HepG2 (cell line): ENCODE measurements at regions not wholly inside any gene's neighbourhood (a gene's known extent, or its start where the extent isn't known, plus 50 kb on each side); places are given as distances from the start of the nearest gene placed in this dataset.

ENCODE experiments used
- ATAC-seq: fragments of 200-7000 bp; cut with Tn5 transposase; 3 replicates; pipeline ENCODE4 v1.9.1; 2020; ENCODE audit warnings: mild to moderate bottlenecking, moderate library complexity
- BruUV-seq: library from RNA; stranded (reverse); fragments of 400-500 nt; replicated peaks from 2 replicates; lab custom pipeline; 2021; lab: Mats Ljungman, UMichigan
- CTCF ChIA-PET: fragments of 300-600 bp; formaldehyde crosslinking; extraction: SDS; loops from one replicate; lab custom pipeline; 2021; ENCODE audit warnings: low total read pairs, inconsistent platforms, low intra/inter-chr PET ratio; lab: Yijun Ruan, JAX
- POLR2A ChIA-PET: fragments of 350-600 bp; sonication (Branson Sonifier 250); formaldehyde crosslinking; loops from one replicate; lab custom pipeline; 2020; ENCODE audit warnings: antibody characterized with exemption, inconsistent platforms; lab: Yijun Ruan, JAX
- DNase-seq: peaks from one replicate; pipeline ENCODE4 v3.0.0-alpha.2; 2015; ENCODE audit warnings: low spot score
- FAIRE-seq: peaks from 3 replicates; lab custom pipeline; 2011; peaks lifted over from hg19 to GRCh38; lab: Jason Lieb, UNC
- H2AFZ ChIP-seq: one replicate; pipeline ENCODE4 v1.6.1; 2011; ENCODE audit warnings: low read length, inconsistent platforms
- H3K27ac ChIP-seq: fragments of 300-600 bp; 3 replicates; pipeline ENCODE4 v1.8.0; 2011; ENCODE audit warnings: mixed run types, mild to moderate bottlenecking, mixed read lengths, low read length, inconsistent platforms; ENCODE audit not compliant: insufficient read depth; ENCODE audit errors: extremely low read length
- H3K27me3 ChIP-seq, 2 experiments: fragments of 200-600 bp in 1 of 2; 2 replicates in 1 of 2; 3 replicates in 1 of 2; pipeline versions ENCODE4 v1.6.0 to v1.8.0; 2011; ENCODE audit warnings: low read length in 2 of 2, mild to moderate bottlenecking in 2 of 2, moderate library complexity in 2 of 2, inconsistent platforms in 1 of 2; ENCODE audit not compliant: insufficient read depth in 2 of 2, control insufficient read depth in 1 of 2
- H3K36me3 ChIP-seq, 2 experiments: fragments of 200-600 bp in 1 of 2; replicated peaks in 1 of 2; 2 replicates in 1 of 2; 3 replicates in 1 of 2; pipeline versions ENCODE4 v1.5.1 to v1.8.0; 2011; ENCODE audit warnings: low read length in 2 of 2, inconsistent platforms in 1 of 2; ENCODE audit not compliant: insufficient read depth in 2 of 2, control insufficient read depth in 1 of 2
- H3K4me1 ChIP-seq: 2 replicates; pipeline ENCODE4 v1.5.1; 2012; ENCODE audit warnings: low read length, inconsistent platforms; ENCODE audit not compliant: insufficient read depth
- H3K4me2 ChIP-seq: 2 replicates; pipeline ENCODE4 v1.6.0; 2011; ENCODE audit warnings: low read depth, low read length, inconsistent platforms
- H3K4me3 ChIP-seq, 3 experiments: fragments of 200-600 bp in 1 of 3; sonication (generic), shearing (Covaris generic) in 1 of 3; replicated peaks in 1 of 3; 2 replicates each; pipeline ENCODE4 v1.5.1; 2011 to 2016; ENCODE audit warnings: low read length in 3 of 3, inconsistent platforms in 2 of 3, low read depth in 2 of 3, mild to moderate bottlenecking in 2 of 3, control low read depth in 1 of 3, mixed read lengths in 1 of 3; ENCODE audit not compliant: insufficient read depth in 1 of 3
- H3K79me2 ChIP-seq: one replicate; pipeline ENCODE4 v1.6.1; 2011; ENCODE audit warnings: low read length, inconsistent platforms; ENCODE audit not compliant: insufficient read depth
- H3K9ac ChIP-seq: 2 replicates; pipeline ENCODE4 v1.6.0; 2011; ENCODE audit warnings: mild to moderate bottlenecking, low read depth, low read length, inconsistent platforms; ENCODE audit not compliant: insufficient read depth
- H3K9me3 ChIP-seq: 2 replicates; pipeline ENCODE4 v1.5.1; 2012; ENCODE audit warnings: mild to moderate bottlenecking, low read length
- H4K20me1 ChIP-seq: 2 replicates; pipeline ENCODE4 v1.6.0; 2011; ENCODE audit warnings: inconsistent platforms, mild to moderate bottlenecking, low read length, moderate library complexity; ENCODE audit not compliant: insufficient read depth
- ARID4A ChIP-seq: sonication (generic); formaldehyde crosslinking; IDR thresholded peaks from 2 replicates; pipeline ENCODE4 v1.5.0; 2020; ENCODE audit warnings: mild to moderate bottlenecking, missing genetic modification reagents, borderline replicate concordance
- ARNT ChIP-seq: fragments of 450-650 bp; IDR thresholded peaks from 2 replicates; pipeline ENCODE4 v1.6.1; 2017
- BCL6 ChIP-seq: IDR thresholded peaks from 2 replicates; pipeline ENCODE4 v1.6.1; 2016; ENCODE audit warnings: missing genetic modification reagents, missing compliant biosample characterization
- ELF3 ChIP-seq: IDR thresholded peaks from 2 replicates; pipeline ENCODE4 v1.6.1; 2016; ENCODE audit warnings: missing genetic modification reagents, missing compliant biosample characterization
- FOXA3 ChIP-seq: IDR thresholded peaks from 2 replicates; pipeline ENCODE4 v1.6.1; 2016; ENCODE audit warnings: missing genetic modification reagents, missing compliant biosample characterization
- FOXP1 ChIP-seq, 2 experiments: fragments of 450-650 bp in 1 of 2; IDR thresholded peaks; 2 replicates each; pipeline ENCODE4 v1.6.1; 2017 to 2018; ENCODE audit warnings: antibody characterized with exemption in 1 of 2
- HOXA5 ChIP-seq: sonication (generic); formaldehyde crosslinking; IDR thresholded peaks from 2 replicates; pipeline ENCODE4 v1.4.0; 2020; ENCODE audit warnings: missing genetic modification reagents
- KLF16 ChIP-seq, 2 experiments: sonication (generic) in 1 of 2; formaldehyde crosslinking in 1 of 2; IDR thresholded peaks; 2 replicates each; pipeline versions ENCODE4 v1.6.1 to v1.8.0; 2016 to 2023; ENCODE audit warnings: missing genetic modification reagents in 2 of 2, missing compliant biosample characterization in 1 of 2
- KMT2A ChIP-seq: sonication (generic); formaldehyde crosslinking; IDR thresholded peaks from 2 replicates; pipeline ENCODE4 v1.4.0; 2020; ENCODE audit warnings: missing genetic modification reagents
- PAX8 ChIP-seq: sonication (generic); formaldehyde crosslinking; IDR thresholded peaks from 2 replicates; pipeline ENCODE4 v1.8.0; 2022; ENCODE audit warnings: mild to moderate bottlenecking, missing genetic modification reagents, borderline replicate concordance
- PREB ChIP-seq: sonication (generic); formaldehyde crosslinking; IDR thresholded peaks from 2 replicates; pipeline ENCODE4 v1.4.0; 2020; ENCODE audit warnings: missing genetic modification reagents
- SIN3B ChIP-seq: fragments of 150-350 bp; IDR thresholded peaks from 2 replicates; pipeline ENCODE4 v1.6.1; 2014; ENCODE audit warnings: low read length
- ZKSCAN5 ChIP-seq: sonication (generic); formaldehyde crosslinking; IDR thresholded peaks from 2 replicates; pipeline ENCODE4 v1.5.1; 2020; ENCODE audit warnings: mild to moderate bottlenecking, missing genetic modification reagents
- ZMYM3 ChIP-seq: sonication (generic); formaldehyde crosslinking; IDR thresholded peaks from 2 replicates; pipeline ENCODE4 v1.5.1; 2020; ENCODE audit warnings: mild to moderate bottlenecking, missing genetic modification reagents
- ZNF83 ChIP-seq: sonication (generic); formaldehyde crosslinking; IDR thresholded peaks from 2 replicates; pipeline ENCODE4 v1.4.0; 2020; ENCODE audit warnings: missing genetic modification reagents, mild to moderate bottlenecking, borderline replicate concordance
- WGBS: methylation state at CpG from one replicate; pipeline ENCODE4 v1.1.6; 2017; ENCODE audit warnings: low lambda C conversion rate; 5-methylcytosine and 5-hydroxymethylcytosine counted together
- in situ Hi-C: cut with HindIII; loops from 2 replicates; pipeline ENCODE4 v1.10.0; 2017; ENCODE audit warnings: low pct_unique_long_range_greater_than_20kb; ENCODE audit not compliant: extremely low pct_ligation_motif_present
- intact Hi-C: fragments of 100-400 bp; cut with micrococcal nuclease; formaldehyde crosslinking; loops from one replicate; pipeline ENCODE4 v1.10.0; 2022; ENCODE audit not compliant: unreplicated experiment

GRCh38 chr5:28967848-28968247 is 1929.5 kb upstream of the CDH9 start:
- WGBS, result 92% methylated on average over 1 of the region's 3 CpGs
- ATAC-seq (peak; percentile 89), FAIRE-seq (no peak), DNase-seq (peak; percentile 5)
- no peak overlapping the region for H3K9ac ChIP-seq
- H3K4me3 ChIP-seq, result no peak overlapping the region; a peak in 1 of 6 replicates
- in situ Hi-C loops, result no loop called here
- no peak overlapping the region for H3K27ac ChIP-seq
- POLR2A ChIA-PET, result no interaction called here
- peaks cover 11% of the 10 kb centered on the region for H3K4me1 ChIP-seq
- intact Hi-C loops, result no loop called here
- H3K27me3 ChIP-seq, result no peaks in the 10 kb centered on the region; a peak in 1 of 5 replicates
- peak overlapping the region; percentile 50 for H2AFZ ChIP-seq
- no peak for TF ChIP-seq KLF16 (CRISPR knock-in tag; IDR thresholded peaks at IDR 0.05)
- TF ChIP-seq ARNT, result no peak
- no peak for TF ChIP-seq ZMYM3
- TF ChIP-seq FOXA3, result 0 out of 2 replicates have a peak, but pooled peaks have one; percentile 11
- TF ChIP-seq FOXP1 (IDR thresholded peaks at IDR 0.05), result no peak
- TF ChIP-seq FOXP1 (CRISPR knock-in tag; IDR thresholded peaks at IDR 0.05), result peak; percentile 19; the same call in 1 of the 2 replicates
- 0 out of 2 replicates have a peak, but pooled peaks have one; percentile 18 for TF ChIP-seq ELF3
- no peaks in the 10 kb centered on the region for H4K20me1 ChIP-seq
- no peaks in the 10 kb centered on the region for H3K36me3 ChIP-seq
- CTCF ChIA-PET, result no interaction called here
- peak overlapping the region; percentile 32; the same call in 1 of the 2 replicates for H3K4me2 ChIP-seq
- H3K9me3 ChIP-seq, result no peaks in the 10 kb centered on the region
- BruUV-seq, result no TSS peak
- no peaks in the 10 kb centered on the region for H3K79me2 ChIP-seq

GRCh38 chr5:28961816-28962215 is 1923.4 kb upstream of the CDH9 start:
- no peak overlapping the region for H2AFZ ChIP-seq
- H3K27ac ChIP-seq, result no peak overlapping the region
- ATAC-seq (no peak), FAIRE-seq (no peak), DNase-seq (no peak)
- no peak overlapping the region for H3K4me3 ChIP-seq
- intact Hi-C loops (no loop called here), in situ Hi-C loops (no loop called here)
- ChIA-PET POLR2A (no interaction called here), CTCF (no interaction called here)
- no TSS peak for BruUV-seq
- H3K4me2 ChIP-seq, result no peak overlapping the region
- no peaks in the 10 kb centered on the region for H4K20me1 ChIP-seq
- H3K4me1 ChIP-seq, result no peaks in the 10 kb centered on the region
- H3K9me3 ChIP-seq, result no peaks in the 10 kb centered on the region
- no peaks in the 10 kb centered on the region for H3K27me3 ChIP-seq
- no peaks in the 10 kb centered on the region for H3K36me3 ChIP-seq
- H3K9ac ChIP-seq, result no peak overlapping the region
- no peaks in the 10 kb centered on the region for H3K79me2 ChIP-seq
- TF ChIP-seq ZKSCAN5 (CRISPR knock-in tag) (no peak), KMT2A (CRISPR knock-in tag) (no peak), PAX8 (CRISPR knock-in tag) (no peak), ZNF83 (CRISPR knock-in tag) (no peak), PREB (CRISPR knock-in tag) (no peak), ARID4A (CRISPR knock-in tag) (no peak), BCL6 (CRISPR knock-in tag) (no peak), HOXA5 (CRISPR knock-in tag) (no peak), SIN3B (no peak)
